GM21576 (cell line): ENCODE measurements at regions not wholly inside any gene's neighbourhood (a gene's known extent, or its start where the extent isn't known, plus 50 kb on each side); places are given as distances from the start of the nearest gene placed in this dataset.
A peak's percentile ranks its signal among the peaks of the same experiment; 100 is the strongest.
"Not testable (repeated sequence)": the region's sequence is repeated elsewhere in the genome, so short reads cannot be mapped to it uniquely, and the experiment has no call there.

Experiments used
- ATAC-seq: cut with Tn5 transposase; IDR thresholded peaks from one replicate; pipeline ENCODE4 v1.9.1; 2021; ENCODE audit warnings: mild to moderate bottlenecking, moderate library complexity; ENCODE audit not compliant: unreplicated experiment

DNA sequence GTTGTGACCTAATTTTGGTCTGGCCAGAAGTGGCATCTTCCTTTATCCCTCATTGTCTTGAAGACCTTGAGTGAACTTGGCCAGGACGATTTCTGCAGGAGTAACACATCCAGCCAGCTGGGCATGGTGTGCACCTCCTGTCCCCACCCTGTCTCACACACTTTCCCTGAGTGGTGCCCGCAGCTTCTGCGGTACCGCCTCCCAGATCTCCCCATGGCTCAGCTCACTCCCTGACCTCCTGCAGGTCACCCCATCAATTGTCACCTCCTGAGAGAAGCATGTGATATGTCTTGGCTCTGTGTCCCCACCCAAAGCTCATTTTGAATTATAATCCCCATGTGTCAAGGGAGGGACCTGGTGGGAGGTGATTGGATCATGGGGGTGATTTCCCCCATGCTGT, 50.2 kb upstream of the TP53I11 start:
- ATAC-seq, result no peak

GRCh38 chr11:45001466-45002165, 50.9 kb upstream of the TP53I11 start:
- ATAC-seq, result no peak

GRCh38 chr11:45005106-45005505, 54.4 kb upstream of the TP53I11 start:
- no peak for ATAC-seq

DNA sequence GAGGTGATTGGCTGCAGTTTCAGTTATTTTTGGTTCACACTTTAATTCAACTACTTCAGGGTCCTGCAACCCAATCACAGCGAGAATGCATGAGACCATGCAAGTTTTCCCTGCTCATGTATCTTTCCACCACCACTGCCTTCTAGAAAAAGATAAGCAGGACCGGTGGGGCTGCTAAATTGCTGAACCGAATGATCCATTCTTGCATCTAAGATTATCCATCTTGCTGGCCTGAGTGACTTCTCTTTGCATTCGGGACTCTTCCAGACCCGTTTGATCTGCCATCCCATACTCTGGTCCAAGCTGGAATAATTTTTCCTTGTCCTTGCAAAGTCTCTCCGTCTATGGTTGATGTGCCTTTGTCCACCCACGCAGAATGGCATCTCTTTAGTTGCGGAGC, 56.3 kb upstream of the TP53I11 start:
- no peak for ATAC-seq

DNA sequence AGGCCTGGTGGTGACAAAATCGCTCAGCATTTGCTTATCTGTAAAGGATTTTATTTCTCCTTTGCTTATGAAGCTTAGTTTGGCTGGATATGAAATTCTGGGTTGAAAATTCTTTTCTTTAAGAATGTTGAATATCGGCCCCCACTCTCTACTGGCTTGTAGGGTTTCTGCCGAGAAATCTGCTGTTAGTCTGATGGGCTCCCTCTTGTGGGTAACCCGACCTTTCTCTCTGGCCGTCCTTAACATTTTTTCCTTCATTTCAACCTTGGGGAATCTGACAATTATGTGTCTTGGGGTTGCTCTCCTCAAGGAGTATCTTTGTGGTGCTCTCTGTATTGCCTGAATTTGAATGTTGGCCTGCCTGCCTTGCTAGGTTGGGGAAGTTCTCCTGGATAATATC, 65.3 kb upstream of the TP53I11 start:
- ATAC-seq, result not testable (repeated sequence)

DNA sequence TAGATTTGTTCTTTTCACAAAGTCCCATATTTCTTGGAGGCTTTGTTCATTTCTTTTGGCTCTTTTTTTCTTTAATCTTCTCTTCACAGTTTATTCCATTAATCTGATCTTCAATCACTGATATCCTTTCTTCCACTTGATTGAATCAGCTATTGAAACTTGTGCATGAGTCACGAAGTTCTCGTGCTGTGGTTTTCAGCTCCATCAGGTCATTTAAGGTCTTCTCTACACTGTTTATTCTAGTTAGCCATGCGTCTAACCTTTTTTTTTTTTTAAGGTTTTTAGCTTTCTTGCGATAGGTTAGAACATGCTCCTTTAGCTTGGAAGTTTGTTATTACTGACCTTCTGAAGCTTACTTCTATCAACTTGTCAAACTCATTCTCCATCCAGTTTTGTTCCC, 65.8 kb upstream of the TP53I11 start:
- ATAC-seq, result not testable (repeated sequence)

DNA sequence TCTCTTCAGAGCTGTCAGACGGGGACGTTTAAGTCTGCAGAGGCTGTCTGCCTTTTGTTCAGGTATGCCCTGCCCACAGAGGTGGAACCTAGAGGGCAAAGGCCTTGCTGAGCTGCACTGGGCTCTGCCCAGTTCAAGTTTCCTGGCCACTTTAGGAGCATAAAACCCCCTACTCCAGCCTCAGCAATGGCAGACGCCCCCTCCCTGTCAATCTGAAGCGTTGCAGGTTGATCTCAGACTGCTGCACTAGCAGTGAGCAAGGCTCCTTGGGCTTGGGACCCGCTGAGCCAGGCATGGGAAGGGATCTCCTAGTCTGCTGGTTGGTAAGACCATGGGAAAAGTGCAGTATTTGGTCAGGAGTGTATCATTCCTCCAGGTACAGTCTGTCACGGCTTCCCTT, 66.6 kb upstream of the TP53I11 start:
- no peak for ATAC-seq

GRCh38 chr11:45021001-45021400, 70.3 kb upstream of the TP53I11 start:
- ATAC-seq, result no peak

DNA sequence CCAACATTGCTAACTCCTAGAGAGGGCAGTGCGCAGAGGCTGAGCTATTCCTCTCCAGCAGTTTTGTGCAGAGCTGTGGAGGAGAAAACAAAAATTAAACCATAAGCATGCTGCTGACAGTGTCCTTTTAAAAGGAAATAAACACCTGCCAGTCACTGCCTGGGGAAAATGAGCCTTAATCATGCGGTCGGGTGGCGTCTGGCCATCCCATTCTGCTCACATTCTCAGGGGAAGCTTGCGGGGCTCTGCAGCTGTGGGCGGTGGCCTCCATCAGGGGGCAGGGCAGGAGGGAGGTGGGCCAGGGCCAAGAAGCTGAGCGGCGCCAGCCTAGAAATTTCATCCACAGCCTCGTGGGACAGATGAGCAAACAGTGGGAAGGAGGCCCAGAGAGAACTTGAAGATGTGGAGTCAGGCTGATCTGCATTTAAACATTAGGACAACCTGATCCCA, 71.0 kb upstream of the TP53I11 start:
- no peak for ATAC-seq

GRCh38 chr11:45022294-45023064, 71.8 kb upstream of the TP53I11 start:
- no peak for ATAC-seq

DNA sequence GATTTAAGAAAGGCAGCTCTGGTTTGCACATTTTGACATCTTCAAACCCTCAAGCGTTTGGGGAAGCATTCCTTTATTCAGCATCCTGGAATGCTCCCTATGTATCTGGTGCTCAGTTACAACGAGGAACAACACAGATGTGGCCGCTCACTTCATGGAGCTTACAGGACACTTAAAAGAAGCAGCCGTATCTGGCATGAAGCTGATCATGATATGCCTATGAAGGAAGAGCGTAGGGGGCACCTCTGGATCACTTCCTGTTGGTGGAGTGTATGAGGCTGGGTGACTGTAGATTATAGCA, 72.3 kb upstream of the TP53I11 start:
- no peak for ATAC-seq

DNA sequence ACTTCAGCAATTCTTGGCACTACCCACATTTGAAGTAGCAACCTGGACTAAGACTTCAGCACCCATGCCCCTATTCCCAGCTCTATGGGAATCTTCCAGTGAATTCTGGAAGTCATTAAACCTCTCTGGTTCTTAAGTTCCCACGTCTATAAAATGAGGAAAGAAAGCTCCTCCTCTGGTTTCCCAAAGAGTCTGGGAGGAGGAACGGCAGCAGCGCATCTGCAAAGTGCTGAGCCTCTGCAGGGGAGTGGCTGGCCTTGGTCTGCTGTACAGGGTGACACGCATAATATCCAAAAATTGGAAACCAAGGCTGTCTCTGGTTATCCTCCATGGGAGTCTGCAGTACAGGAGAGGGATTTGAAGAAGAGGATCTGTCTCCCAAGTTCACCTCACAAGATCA, 73.6 kb upstream of the TP53I11 start:
- no peak for ATAC-seq

DNA sequence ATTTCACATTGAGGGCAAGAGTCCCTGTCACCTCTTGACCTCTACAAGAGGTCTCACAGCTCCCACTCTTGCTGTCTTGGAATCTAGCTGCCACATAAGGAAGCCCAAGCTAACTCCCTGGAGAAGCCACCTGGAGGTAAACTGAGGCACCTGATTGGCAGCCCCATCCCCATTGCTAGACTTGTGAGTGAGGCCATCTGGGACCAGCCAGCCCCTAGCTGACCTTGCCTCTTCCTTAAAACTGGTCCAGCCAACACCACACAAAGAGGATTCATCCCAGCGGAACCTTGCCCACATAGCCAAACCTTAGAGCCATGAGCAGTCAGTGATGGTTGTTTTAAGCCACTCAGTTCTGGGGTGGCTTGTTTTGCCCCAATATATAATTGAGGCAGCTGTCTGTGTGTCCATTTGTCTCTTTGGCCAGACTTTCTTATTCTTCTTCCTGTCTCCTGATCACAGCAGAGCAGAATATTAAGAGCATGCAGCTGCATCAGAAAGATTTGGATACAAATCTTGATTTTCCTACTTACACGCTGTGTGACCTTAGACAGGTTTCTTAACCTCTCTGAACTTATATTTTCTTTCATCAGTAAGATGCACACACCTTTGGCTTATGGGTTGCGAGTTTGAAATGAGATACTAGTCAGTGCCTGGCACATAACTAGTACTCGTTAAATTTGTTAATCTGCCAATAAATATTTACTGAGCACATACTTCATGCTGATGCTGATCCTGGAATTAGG, 74.3 kb upstream of the TP53I11 start:
- no peak for ATAC-seq

- ATAC-seq, result peak; percentile 62
These were observed 75.2 kb upstream of the TP53I11 start for GRCh38 chr11:45025716-45026492.

DNA sequence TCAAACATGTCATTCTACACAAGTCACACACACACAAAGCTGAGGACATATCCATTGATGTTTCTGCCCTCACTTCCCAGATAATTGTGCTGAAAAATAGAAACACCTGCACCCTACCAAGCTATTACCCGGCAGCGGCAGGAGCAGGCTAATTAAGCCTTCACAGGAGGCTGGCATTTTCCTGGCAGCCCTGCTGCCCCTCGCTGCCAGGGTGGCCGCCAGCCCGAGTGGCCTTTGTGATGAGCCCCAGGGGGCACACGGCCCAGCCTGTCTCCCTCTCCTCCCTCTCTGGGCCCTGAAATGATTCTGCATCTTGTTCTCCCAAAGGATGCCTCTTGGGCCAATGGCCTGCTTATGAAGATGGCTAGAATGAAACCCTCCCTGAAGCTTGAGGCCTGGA, 76.2 kb upstream of the TP53I11 start:
- ATAC-seq, result no peak

DNA sequence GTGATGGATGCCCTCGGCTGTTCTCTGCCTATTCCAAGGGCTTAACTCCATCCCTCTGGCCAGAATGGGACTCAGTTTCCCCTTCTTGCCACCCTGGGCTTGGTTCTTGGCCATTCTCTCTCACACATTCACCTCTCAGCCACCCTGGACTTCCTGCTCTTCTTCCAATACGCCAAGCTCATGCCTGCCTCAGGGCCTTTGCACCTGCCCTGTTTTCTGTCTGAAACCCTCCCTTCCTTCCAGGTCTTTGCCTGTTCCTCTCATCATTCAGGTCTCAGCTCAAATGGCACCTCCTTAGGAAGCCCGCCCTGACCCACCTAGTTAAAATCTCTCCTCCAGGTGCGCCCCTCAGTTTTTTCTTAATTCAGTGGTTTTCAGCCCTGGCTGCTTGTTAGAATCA, 76.6 kb upstream of the TP53I11 start:
- no peak for ATAC-seq

- ATAC-seq, result no peak
These were observed 78.4 kb upstream of the TP53I11 start for GRCh38 chr11:45028911-45029682.

- ATAC-seq, result no peak
These were observed 80.1 kb upstream of the TP53I11 start for GRCh38 chr11:45030778-45031177.

- peak; percentile 94 for ATAC-seq
These were observed 81.3 kb upstream of the TP53I11 start for GRCh38 chr11:45031912-45032519.

- no peak for ATAC-seq
These were observed 84.7 kb upstream of the TP53I11 start for GRCh38 chr11:45035413-45035812.
